H1 (cell line): ENCODE measurements at regions not wholly inside any gene's neighbourhood (a gene's known extent, or its start where the extent isn't known, plus 50 kb on each side); places are given as distances from the start of the nearest gene placed in this dataset.

Experiments used
- CTCF ChIA-PET: fragments of 300-600 bp; sonication (Branson Sonifier 250); formaldehyde crosslinking; loops from one replicate; lab custom pipeline; 2021; ENCODE audit not compliant: partially characterized antibody; lab: Charles Lee
- POLR2A ChIA-PET: fragments of 300-600 bp; sonication (Branson Sonifier 250); formaldehyde crosslinking; loops from one replicate; lab custom pipeline; 2021; ENCODE audit warnings: inconsistent platforms; ENCODE audit not compliant: partially characterized antibody; lab: Charles Lee
- DNase-seq, 2 experiments: peaks; one replicate each; pipeline versions ENCODE4 v3.0.0 to v3.0.0-alpha.2; 2010 to 2022; ENCODE audit warnings: low spot score in 2 of 2, low read depth in 1 of 2, mixed read lengths in 1 of 2
- FAIRE-seq: peaks from 2 replicates; lab custom pipeline; 2011; peaks lifted over from hg19 to GRCh38; lab: Jason Lieb, UNC
- H2AFZ ChIP-seq: 2 replicates; pipeline ENCODE4 v1.8.1; 2012; ENCODE audit warnings: low read length, inconsistent platforms
- H2AK5ac ChIP-seq: 2 replicates; pipeline ENCODE4 v1.6.1; 2013; ENCODE audit warnings: low read depth, low read length
- H2BK120ac ChIP-seq: replicated peaks from 2 replicates; pipeline ENCODE3; 2013; ENCODE audit warnings: low read depth, low read length, inconsistent platforms
- H2BK12ac ChIP-seq: 2 replicates; pipeline ENCODE4 v1.6.1; 2013; ENCODE audit warnings: low read depth, low read length
- H2BK15ac ChIP-seq: 2 replicates; pipeline ENCODE4 v1.6.1; 2013; ENCODE audit warnings: low read length
- H2BK20ac ChIP-seq: 2 replicates; pipeline ENCODE4 v1.6.1; 2013; ENCODE audit warnings: low read length
- H2BK5ac ChIP-seq: 2 replicates; pipeline ENCODE4 v1.6.1; 2013; ENCODE audit warnings: low read depth, low read length
- H3K14ac ChIP-seq: 2 replicates; pipeline ENCODE4 v1.6.1; 2013; ENCODE audit warnings: inconsistent platforms; ENCODE audit not compliant: insufficient read length
- H3K18ac ChIP-seq: 2 replicates; pipeline ENCODE4 v1.6.1; 2013; ENCODE audit warnings: low read length; ENCODE audit errors: extremely low read depth
- H3K23ac ChIP-seq: 2 replicates; pipeline ENCODE4 v1.6.1; 2013; ENCODE audit warnings: inconsistent platforms; ENCODE audit not compliant: insufficient read length
- H3K23me2 ChIP-seq: 2 replicates; pipeline ENCODE4 v1.6.1; 2013; ENCODE audit warnings: low read depth, low read length
- H3K27ac ChIP-seq: 2 replicates; pipeline ENCODE4 v1.6.1; 2011; ENCODE audit warnings: low read depth, low read length, inconsistent platforms
- H3K27me3 ChIP-seq, 4 experiments: replicated peaks in 1 of 4; 1 replicate in 1 of 4; 2 replicates in 3 of 4; pipeline versions ENCODE4 v1.6.1 to v1.8.1; 2011 to 2013; ENCODE audit warnings: low read length in 3 of 4, mild to moderate bottlenecking in 3 of 4, inconsistent platforms in 2 of 4, mixed read lengths in 2 of 4, moderate library complexity in 1 of 4; ENCODE audit not compliant: control insufficient read depth in 3 of 4, insufficient read depth in 3 of 4; ENCODE audit errors: extremely low read depth in 1 of 4
- H3K36me3 ChIP-seq, 4 experiments: 2 replicates each; pipeline versions ENCODE4 v1.6.1 to v1.8.1; 2011 to 2013; ENCODE audit warnings: mild to moderate bottlenecking in 4 of 4, low read length in 3 of 4, moderate library complexity in 2 of 4, control low read depth in 1 of 4, inconsistent platforms in 1 of 4; ENCODE audit not compliant: insufficient read depth in 4 of 4, control insufficient read depth in 2 of 4
- H3K4ac ChIP-seq: replicated peaks from 2 replicates; pipeline ENCODE3; 2013; ENCODE audit warnings: low read length, low read depth, mixed read lengths, inconsistent platforms; ENCODE audit not compliant: insufficient read length
- H3K4me1 ChIP-seq, 4 experiments: replicated peaks in 1 of 4; 1 replicate in 1 of 4; 2 replicates in 3 of 4; pipeline versions ENCODE4 v1.6.1 to v1.8.1; 2011 to 2013; ENCODE audit warnings: low read length in 3 of 4, inconsistent platforms in 2 of 4, mixed read lengths in 1 of 4; ENCODE audit not compliant: insufficient read depth in 4 of 4, control insufficient read depth in 3 of 4
- H3K4me2 ChIP-seq, 2 experiments: 2 replicates each; pipeline versions ENCODE4 v1.6.1 to v1.8.1; 2011 to 2013; ENCODE audit warnings: low read depth in 2 of 2, low read length in 2 of 2, control low read depth in 1 of 2, inconsistent platforms in 1 of 2, mild to moderate bottlenecking in 1 of 2; ENCODE audit not compliant: insufficient read depth in 1 of 2
- H3K4me3 ChIP-seq, 4 experiments: fragments of 200-600, 300-600 bp in 1 of 4; sonication (generic), shearing (Covaris generic), sonication (Bioruptor Twin) in 1 of 4; 2 replicates each; pipeline versions ENCODE4 v1.5.1 to v1.8.1; 2011 to 2016; ENCODE audit warnings: low read length in 4 of 4, low read depth in 3 of 4, control low read depth in 2 of 4, inconsistent platforms in 2 of 4, mild to moderate bottlenecking in 2 of 4, mixed read lengths in 1 of 4, moderate library complexity in 1 of 4; ENCODE audit not compliant: insufficient read depth in 2 of 4; ENCODE audit errors: extremely low read depth in 1 of 4
- H3K56ac ChIP-seq: replicated peaks from 2 replicates; pipeline ENCODE3; 2013; ENCODE audit warnings: low read depth, mild to moderate bottlenecking, mixed read lengths, low read length, inconsistent platforms; ENCODE audit not compliant: insufficient read length
- H3K79me1 ChIP-seq: 2 replicates; pipeline ENCODE4 v1.6.1; 2013; ENCODE audit warnings: low read depth, low read length, control low read depth
- H3K79me2 ChIP-seq, 2 experiments: 2 replicates each; pipeline versions ENCODE4 v1.6.1 to v1.8.1; 2012 to 2013; ENCODE audit warnings: low read length in 2 of 2, mild to moderate bottlenecking in 2 of 2, inconsistent platforms in 1 of 2; ENCODE audit not compliant: insufficient read depth in 2 of 2, control insufficient read depth in 1 of 2
- H3K9ac ChIP-seq, 4 experiments: replicated peaks in 1 of 4; 1 replicate in 1 of 4; 2 replicates in 3 of 4; pipeline versions ENCODE4 v1.6.1 to v1.8.1; 2011 to 2013; ENCODE audit warnings: low read depth in 3 of 4, low read length in 3 of 4, control low read depth in 2 of 4, mild to moderate bottlenecking in 2 of 4, moderate library complexity in 2 of 4, inconsistent platforms in 1 of 4; ENCODE audit errors: extremely low read depth in 1 of 4
- H3K9me3 ChIP-seq, 2 experiments: 2 replicates each; pipeline versions ENCODE4 v1.6.1 to v1.8.1; 2012 to 2013; ENCODE audit warnings: mild to moderate bottlenecking in 2 of 2, moderate library complexity in 2 of 2, control low read depth in 1 of 2, inconsistent platforms in 1 of 2, low read depth in 1 of 2, low read length in 1 of 2, mixed read lengths in 1 of 2; ENCODE audit not compliant: insufficient read depth in 2 of 2
- H4K20me1 ChIP-seq, 2 experiments: replicated peaks in 1 of 2; 2 replicates each; pipeline versions ENCODE3 to v1.8.1; 2011 to 2013; ENCODE audit warnings: inconsistent platforms in 2 of 2, low read length in 2 of 2, mild to moderate bottlenecking in 1 of 2; ENCODE audit not compliant: insufficient read depth in 2 of 2, control insufficient read depth in 1 of 2
- H4K5ac ChIP-seq: 2 replicates; pipeline ENCODE4 v1.6.1; 2013; ENCODE audit warnings: low read length, low read depth, mixed read lengths, inconsistent platforms; ENCODE audit not compliant: insufficient read length
- H4K8ac ChIP-seq: 2 replicates; pipeline ENCODE4 v1.8.0; 2013; ENCODE audit warnings: mild to moderate bottlenecking, moderate library complexity, low read length, inconsistent platforms; ENCODE audit not compliant: insufficient read depth; ENCODE audit errors: extremely low read depth
- H4K91ac ChIP-seq: replicated peaks from 2 replicates; pipeline ENCODE3; 2013; ENCODE audit warnings: low read length, mixed read lengths, inconsistent platforms; ENCODE audit not compliant: insufficient read length
- CBX8 ChIP-seq: fragments of 300-800, 300-1000 bp; sonication (generic); IDR thresholded peaks from 2 replicates; pipeline ENCODE4 v1.7.1; 2016; ENCODE audit warnings: low read depth, low read length, borderline replicate concordance
- HDAC6 ChIP-seq: IDR thresholded peaks from one replicate; pipeline ENCODE4 v1.7.1; 2012; ENCODE audit warnings: low read depth, mild to moderate bottlenecking, inconsistent platforms, low read length, moderate library complexity
- RNF2 ChIP-seq: fragments of 200-900, 300-1000 bp; sonication (generic); IDR thresholded peaks from 2 replicates; pipeline ENCODE4 v1.7.1; 2016; ENCODE audit warnings: borderline replicate concordance, low read depth, mild to moderate bottlenecking, antibody characterized with exemption, low read length; ENCODE audit not compliant: poor library complexity, severe bottlenecking; ENCODE audit errors: missing control alignments
- RXRA ChIP-seq: IDR thresholded peaks from 2 replicates; pipeline ENCODE4 v1.6.1; 2011; ENCODE audit warnings: low read depth, mild to moderate bottlenecking, low read length, moderate library complexity; ENCODE audit not compliant: insufficient read depth
- SUZ12 ChIP-seq: fragments of 200-600 bp; sonication (generic); IDR thresholded peaks from 2 replicates; pipeline ENCODE4 v1.6.1; 2012; ENCODE audit warnings: mild to moderate bottlenecking, inconsistent platforms, low read length, moderate library complexity, mixed read lengths

DNA sequence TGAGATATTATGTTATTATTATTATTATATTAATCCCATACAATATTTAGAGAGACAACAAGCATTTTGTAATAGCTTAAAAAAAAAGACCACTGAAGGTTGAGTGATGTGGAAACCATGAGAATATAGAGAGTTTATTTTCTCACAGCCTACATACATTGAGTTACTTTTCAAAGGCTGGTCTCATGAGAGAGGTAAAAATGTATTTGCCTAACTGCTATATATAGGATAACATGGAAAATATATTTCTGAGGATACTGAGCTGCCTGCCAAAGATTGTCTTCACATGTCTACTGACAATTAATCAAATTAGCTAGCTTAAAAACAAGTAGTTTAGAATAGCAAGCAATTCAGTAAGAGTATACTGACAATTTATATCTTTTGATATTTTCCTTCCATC, 192.2 kb upstream of the NRIP1 start:
- no peak overlapping the region for H2BK15ac ChIP-seq
- no peak overlapping the region for H4K8ac ChIP-seq
- no peak overlapping the region for H3K56ac ChIP-seq
- H3K27ac ChIP-seq = no peak overlapping the region
- no peak overlapping the region for H2BK20ac ChIP-seq
- H4K5ac ChIP-seq = no peak overlapping the region
- no peak overlapping the region for H2AFZ ChIP-seq
- DNase-seq = no peak
- no peak overlapping the region for H2AK5ac ChIP-seq
- FAIRE-seq = no peak
- no peak overlapping the region for H3K18ac ChIP-seq
- H3K4me3 ChIP-seq = no peak overlapping the region
- no peaks in the 10 kb centered on the region; the same call in 1 of the 2 replicates for H3K23me2 ChIP-seq
- H4K91ac ChIP-seq = no peak overlapping the region
- no peaks in the 10 kb centered on the region for H3K79me1 ChIP-seq
- no peaks in the 10 kb centered on the region for H3K36me3 ChIP-seq
- no peak overlapping the region for H2BK120ac ChIP-seq
- no peak overlapping the region for H3K14ac ChIP-seq
- no peaks in the 10 kb centered on the region for H3K27me3 ChIP-seq
- no peak overlapping the region for H2BK12ac ChIP-seq
- H3K4me1 ChIP-seq = no peaks in the 10 kb centered on the region
- H3K9me3 ChIP-seq = no peaks in the 10 kb centered on the region
- CTCF ChIA-PET = no interaction called here
- no peak overlapping the region for H3K4ac ChIP-seq
- no peaks in the 10 kb centered on the region for H3K79me2 ChIP-seq
- no peak overlapping the region for H2BK5ac ChIP-seq
- no peak overlapping the region for H3K23ac ChIP-seq
- H3K4me2 ChIP-seq = no peak overlapping the region
- H3K9ac ChIP-seq = no peak overlapping the region
- POLR2A ChIA-PET = no interaction called here
- TF ChIP-seq CBX8 = no peak
- no peak for TF ChIP-seq RXRA
- no peak for TF ChIP-seq HDAC6
- no peak for TF ChIP-seq RNF2
- TF ChIP-seq SUZ12 = no peak
- no peaks in the 10 kb centered on the region for H4K20me1 ChIP-seq
